GM12878 (cell line): ENCODE measurements at regions not wholly inside any gene's neighbourhood (a gene's known extent, or its start where the extent isn't known, plus 50 kb on each side); places are given as distances from the start of the nearest gene placed in this dataset.

Experiments
- EZH2 ChIP-seq: IDR thresholded peaks from 2 replicates; pipeline ENCODE4 v1.6.1; 2012; ENCODE audit warnings: low read depth, mild to moderate bottlenecking, control low read depth, inconsistent platforms, low read length, borderline replicate concordance; ENCODE audit not compliant: control insufficient read depth
- NR2C2 ChIP-seq: IDR thresholded peaks from 2 replicates; pipeline ENCODE4 v1.6.1; 2011; ENCODE audit warnings: borderline replicate concordance, low read depth; ENCODE audit not compliant: control insufficient read depth, insufficient read length
- POLR2A ChIP-seq: IDR thresholded peaks from 2 replicates; pipeline ENCODE4 v1.6.1; 2011; ENCODE audit warnings: low read depth, mild to moderate bottlenecking, low read length
- RAD21 ChIP-seq: IDR thresholded peaks from 2 replicates; pipeline ENCODE4 v1.6.1; 2011; ENCODE audit warnings: mild to moderate bottlenecking, low read depth, low read length, moderate library complexity; ENCODE audit not compliant: insufficient read depth
- RBBP5 ChIP-seq: fragments of 200-600 bp; sonication (generic); conservative IDR thresholded peaks from 2 replicates; pipeline ENCODE4 v1.6.1; 2016
- SMAD5 ChIP-seq: IDR thresholded peaks from 2 replicates; pipeline ENCODE4 v1.6.1; 2016; ENCODE audit warnings: antibody characterized with exemption, low read depth
- SP1 ChIP-seq: IDR thresholded peaks from one replicate; pipeline ENCODE4 v1.6.1; 2011; ENCODE audit warnings: low read depth, low read length
- YY1 ChIP-seq: IDR thresholded peaks from 2 replicates; pipeline ENCODE4 v1.6.1; 2011; ENCODE audit warnings: low read depth, mild to moderate bottlenecking, low read length
- TF ChIP-seq, protein P1 (sequence below): fragments of 450-650 bp; IDR thresholded peaks from 2 replicates; pipeline ENCODE4 v1.6.1; 2017; ENCODE audit warnings: low read depth, mild to moderate bottlenecking, moderate library complexity
- TF ChIP-seq, protein P2 (sequence below): IDR thresholded peaks from 2 replicates; pipeline ENCODE4 v1.6.1; 2012; ENCODE audit warnings: low read depth, low read length, improper control_type of control experiment

DNA sequence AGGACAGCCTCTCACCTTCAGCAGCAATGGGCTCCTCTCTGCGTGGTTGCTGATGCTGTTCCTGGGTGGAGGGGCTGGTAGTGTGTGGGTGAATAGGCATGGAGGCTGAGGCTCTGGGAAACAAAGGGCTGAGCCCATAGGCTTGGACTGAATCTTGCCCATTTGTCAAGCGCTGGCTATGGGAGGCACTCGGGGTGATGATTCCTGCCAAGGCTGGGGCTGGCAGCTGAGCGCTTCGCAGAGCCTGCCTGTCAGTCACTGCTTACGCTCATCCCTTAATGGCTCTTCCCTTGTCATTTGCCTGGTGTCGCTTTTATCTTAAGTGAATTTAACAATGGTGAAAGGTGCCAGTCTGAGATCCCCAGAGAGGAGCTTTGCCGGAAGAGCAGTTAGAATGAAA is 353.3 kb downstream of the PBX1 start:
- TF ChIP-seq SMAD5, result no peak
- no peak for TF ChIP-seq EZH2
- no peak for TF ChIP-seq RBBP5
- no peak for TF ChIP-seq SP1
- TF ChIP-seq, protein P1, sequence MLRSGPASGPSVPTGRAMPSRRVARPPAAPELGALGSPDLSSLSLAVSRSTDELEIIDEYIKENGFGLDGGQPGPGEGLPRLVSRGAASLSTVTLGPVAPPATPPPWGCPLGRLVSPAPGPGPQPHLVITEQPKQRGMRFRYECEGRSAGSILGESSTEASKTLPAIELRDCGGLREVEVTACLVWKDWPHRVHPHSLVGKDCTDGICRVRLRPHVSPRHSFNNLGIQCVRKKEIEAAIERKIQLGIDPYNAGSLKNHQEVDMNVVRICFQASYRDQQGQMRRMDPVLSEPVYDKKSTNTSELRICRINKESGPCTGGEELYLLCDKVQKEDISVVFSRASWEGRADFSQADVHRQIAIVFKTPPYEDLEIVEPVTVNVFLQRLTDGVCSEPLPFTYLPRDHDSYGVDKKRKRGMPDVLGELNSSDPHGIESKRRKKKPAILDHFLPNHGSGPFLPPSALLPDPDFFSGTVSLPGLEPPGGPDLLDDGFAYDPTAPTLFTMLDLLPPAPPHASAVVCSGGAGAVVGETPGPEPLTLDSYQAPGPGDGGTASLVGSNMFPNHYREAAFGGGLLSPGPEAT, result no peak
- TF ChIP-seq RAD21, result no peak
- TF ChIP-seq POLR2A, result no peak
- TF ChIP-seq NR2C2, result no peak
- TF ChIP-seq, protein P2, sequence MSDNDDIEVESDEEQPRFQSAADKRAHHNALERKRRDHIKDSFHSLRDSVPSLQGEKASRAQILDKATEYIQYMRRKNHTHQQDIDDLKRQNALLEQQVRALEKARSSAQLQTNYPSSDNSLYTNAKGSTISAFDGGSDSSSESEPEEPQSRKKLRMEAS, result no peak
- TF ChIP-seq YY1, result no peak
